ENCODE measurements at regions not wholly inside any gene's neighbourhood (a gene's known extent, or its start where the extent isn't known, plus 50 kb on each side); places are given as distances from the start of the nearest gene placed in this dataset.

DNA sequence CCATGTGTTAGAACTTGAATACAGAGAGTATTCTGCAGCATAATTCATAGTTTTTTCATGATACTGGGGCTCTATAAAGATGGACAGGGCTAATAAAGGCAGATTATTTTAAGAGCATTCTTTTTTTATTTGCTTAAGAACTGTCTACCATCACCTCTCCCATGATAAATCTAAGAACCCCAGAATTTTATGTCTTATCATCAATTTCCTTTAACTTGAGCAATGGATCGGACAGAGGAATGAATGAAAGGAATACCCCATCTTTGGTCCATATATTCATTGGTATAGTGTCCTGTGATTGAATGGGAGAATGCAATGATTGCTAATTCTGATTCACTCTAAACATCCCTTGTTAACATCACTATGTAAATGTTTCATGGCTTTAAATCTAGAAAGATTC is 946.3 kb upstream of the LRRN3 start:
- TF ChIP-seq MXI1 (IDR thresholded peaks at IDR 0.05; ENCODE audit: borderline replicate concordance, low read depth, low read length) (no peak), CEBPB (IDR thresholded peaks at IDR 0.05; ENCODE audit: low read depth, low read length) (no peak), POLR2A (IDR thresholded peaks at IDR 0.05; ENCODE audit: low read depth, low read length) (no peak), ELK1 (IDR thresholded peaks at IDR 0.05; ENCODE audit: borderline replicate concordance, low read depth, low read length) (no peak), RCOR1 (IDR thresholded peaks at IDR 0.05; ENCODE audit: insufficient replicate concordance, low read length) (no peak)
- TF ChIP-seq, protein P1, sequence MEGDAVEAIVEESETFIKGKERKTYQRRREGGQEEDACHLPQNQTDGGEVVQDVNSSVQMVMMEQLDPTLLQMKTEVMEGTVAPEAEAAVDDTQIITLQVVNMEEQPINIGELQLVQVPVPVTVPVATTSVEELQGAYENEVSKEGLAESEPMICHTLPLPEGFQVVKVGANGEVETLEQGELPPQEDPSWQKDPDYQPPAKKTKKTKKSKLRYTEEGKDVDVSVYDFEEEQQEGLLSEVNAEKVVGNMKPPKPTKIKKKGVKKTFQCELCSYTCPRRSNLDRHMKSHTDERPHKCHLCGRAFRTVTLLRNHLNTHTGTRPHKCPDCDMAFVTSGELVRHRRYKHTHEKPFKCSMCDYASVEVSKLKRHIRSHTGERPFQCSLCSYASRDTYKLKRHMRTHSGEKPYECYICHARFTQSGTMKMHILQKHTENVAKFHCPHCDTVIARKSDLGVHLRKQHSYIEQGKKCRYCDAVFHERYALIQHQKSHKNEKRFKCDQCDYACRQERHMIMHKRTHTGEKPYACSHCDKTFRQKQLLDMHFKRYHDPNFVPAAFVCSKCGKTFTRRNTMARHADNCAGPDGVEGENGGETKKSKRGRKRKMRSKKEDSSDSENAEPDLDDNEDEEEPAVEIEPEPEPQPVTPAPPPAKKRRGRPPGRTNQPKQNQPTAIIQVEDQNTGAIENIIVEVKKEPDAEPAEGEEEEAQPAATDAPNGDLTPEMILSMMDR (conservative IDR thresholded peaks at IDR 0.05; ENCODE audit: low read depth, low read length) = no peak
